Activated CD8-positive, alpha-beta T cell treated with anti-CD3 and anti-CD28 coated beads for 36 hours (primary cell): ENCODE measurements at regions not wholly inside any gene's neighbourhood (a gene's known extent, or its start where the extent isn't known, plus 50 kb on each side); places are given as distances from the start of the nearest gene placed in this dataset.

Source experiments
- ATAC-seq: fragments of 200-7000 bp; cut with Tn5 transposase; one replicate; pipeline ENCODE4 v1.10.0; 2021; ENCODE audit warnings: mild to moderate bottlenecking, moderate library complexity
- CTCF ChIA-PET: fragments of 350-600 bp; sonication (Branson Sonifier 250); formaldehyde crosslinking; loops from one replicate; lab custom pipeline; 2021; ENCODE audit warnings: antibody characterized with exemption; lab: Charles Lee
- POLR2A ChIA-PET: fragments of 350-600 bp; sonication (Branson Sonifier 250); formaldehyde crosslinking; loops from one replicate; lab custom pipeline; 2021; ENCODE audit warnings: antibody characterized with exemption; lab: Charles Lee
- DNase-seq: peaks from one replicate; pipeline ENCODE4 v3.0.0-alpha.2; 2020
- H3K27ac Mint-ChIP-seq: one replicate; pipeline ENCODE4 v1.8.0; 2021; ENCODE audit warnings: mild to moderate bottlenecking, mixed read lengths
- H3K27me3 Mint-ChIP-seq: one replicate; pipeline ENCODE4 v1.8.0; 2021; ENCODE audit warnings: mixed read lengths
- H3K36me3 Mint-ChIP-seq: one replicate; pipeline ENCODE4 v1.8.0; 2021; ENCODE audit warnings: low read depth, mixed read lengths
- H3K4me1 Mint-ChIP-seq: one replicate; pipeline ENCODE4 v1.8.0; 2021; ENCODE audit warnings: low read depth, mixed read lengths
- H3K4me3 Mint-ChIP-seq: one replicate; pipeline ENCODE4 v1.8.0; 2021; ENCODE audit warnings: mild to moderate bottlenecking, moderate library complexity, mixed read lengths
- H3K9me3 Mint-ChIP-seq: one replicate; pipeline ENCODE4 v1.8.0; 2021; ENCODE audit warnings: mixed read lengths
- intact Hi-C: fragments of 100-400 bp; cut with micrococcal nuclease; formaldehyde crosslinking; loops from one replicate; pipeline ENCODE4 v1.10.0; 2022
- TF ChIP-seq, protein P1 (sequence below): fragments of 200-600 bp; IDR thresholded peaks from one replicate; pipeline ENCODE4 v1.8.0; 2022; ENCODE audit warnings: antibody characterized with exemption, mild to moderate bottlenecking

DNA sequence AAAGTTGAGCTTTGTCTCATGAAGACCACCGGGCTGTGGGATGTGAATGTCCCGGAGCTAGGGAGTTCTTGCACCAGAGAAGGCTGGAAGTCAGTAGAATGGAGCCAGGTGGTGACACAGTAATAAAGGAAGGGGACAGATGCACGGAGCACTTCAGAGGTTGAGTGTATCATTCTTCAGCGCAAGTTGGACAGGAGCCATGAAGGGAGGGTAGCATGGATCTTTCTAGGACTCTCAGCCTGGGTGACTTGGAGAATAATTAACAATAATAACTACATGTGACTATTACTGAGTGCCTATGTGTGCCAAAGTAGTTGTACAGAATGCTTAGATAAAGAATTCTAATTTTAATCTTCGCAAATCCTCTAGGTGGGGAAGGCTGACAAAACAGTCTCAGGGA is 258.7 kb upstream of the AJAP1 start:
- no peaks in the 10 kb centered on the region for H3K36me3 Mint-ChIP-seq
- no peak overlapping the region for H3K27ac Mint-ChIP-seq
- H3K9me3 Mint-ChIP-seq = peaks cover 8% of the 10 kb centered on the region
- TF ChIP-seq, protein P1, sequence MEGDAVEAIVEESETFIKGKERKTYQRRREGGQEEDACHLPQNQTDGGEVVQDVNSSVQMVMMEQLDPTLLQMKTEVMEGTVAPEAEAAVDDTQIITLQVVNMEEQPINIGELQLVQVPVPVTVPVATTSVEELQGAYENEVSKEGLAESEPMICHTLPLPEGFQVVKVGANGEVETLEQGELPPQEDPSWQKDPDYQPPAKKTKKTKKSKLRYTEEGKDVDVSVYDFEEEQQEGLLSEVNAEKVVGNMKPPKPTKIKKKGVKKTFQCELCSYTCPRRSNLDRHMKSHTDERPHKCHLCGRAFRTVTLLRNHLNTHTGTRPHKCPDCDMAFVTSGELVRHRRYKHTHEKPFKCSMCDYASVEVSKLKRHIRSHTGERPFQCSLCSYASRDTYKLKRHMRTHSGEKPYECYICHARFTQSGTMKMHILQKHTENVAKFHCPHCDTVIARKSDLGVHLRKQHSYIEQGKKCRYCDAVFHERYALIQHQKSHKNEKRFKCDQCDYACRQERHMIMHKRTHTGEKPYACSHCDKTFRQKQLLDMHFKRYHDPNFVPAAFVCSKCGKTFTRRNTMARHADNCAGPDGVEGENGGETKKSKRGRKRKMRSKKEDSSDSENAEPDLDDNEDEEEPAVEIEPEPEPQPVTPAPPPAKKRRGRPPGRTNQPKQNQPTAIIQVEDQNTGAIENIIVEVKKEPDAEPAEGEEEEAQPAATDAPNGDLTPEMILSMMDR = no peak
- CTCF ChIA-PET = no interaction called here
- intact Hi-C loops = no loop called here
- H3K27me3 Mint-ChIP-seq = peaks cover 5% of the 10 kb centered on the region
- no peaks in the 10 kb centered on the region for H3K4me1 Mint-ChIP-seq
- ATAC-seq (no peak), DNase-seq (no peak)
- no peak overlapping the region for H3K4me3 Mint-ChIP-seq
- POLR2A ChIA-PET = no interaction called here

DNA sequence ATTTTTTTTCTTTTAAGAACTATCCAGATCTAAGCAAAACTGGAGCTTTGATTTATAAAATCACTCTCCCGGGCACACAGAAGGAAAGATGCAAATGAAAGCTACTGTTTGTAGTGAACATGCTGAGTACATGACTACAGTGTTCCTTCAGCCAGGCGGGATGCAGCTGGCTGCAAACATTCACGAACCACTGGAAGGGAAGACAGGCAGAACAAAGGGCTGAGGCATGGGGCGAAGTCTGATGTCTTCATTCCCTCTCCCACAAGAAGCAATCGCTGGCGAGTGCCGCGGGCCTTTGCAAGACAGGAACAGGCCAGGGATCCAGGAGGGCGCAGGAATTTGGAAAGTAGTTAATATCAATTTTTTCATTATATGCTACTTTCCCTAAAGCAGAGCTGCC is 257.9 kb upstream of the AJAP1 start:
- DNase-seq (no peak), ATAC-seq (no peak)
- no peak overlapping the region for H3K4me3 Mint-ChIP-seq
- ChIA-PET POLR2A (no interaction called here), CTCF (no interaction called here)
- H3K9me3 Mint-ChIP-seq = peaks cover 8% of the 10 kb centered on the region
- TF ChIP-seq, protein P1 = no peak
- peaks cover 2% of the 10 kb centered on the region for H3K27me3 Mint-ChIP-seq
- H3K4me1 Mint-ChIP-seq = no peaks in the 10 kb centered on the region
- no peaks in the 10 kb centered on the region for H3K36me3 Mint-ChIP-seq
- no peak overlapping the region for H3K27ac Mint-ChIP-seq
- intact Hi-C loops = no loop called here

DNA sequence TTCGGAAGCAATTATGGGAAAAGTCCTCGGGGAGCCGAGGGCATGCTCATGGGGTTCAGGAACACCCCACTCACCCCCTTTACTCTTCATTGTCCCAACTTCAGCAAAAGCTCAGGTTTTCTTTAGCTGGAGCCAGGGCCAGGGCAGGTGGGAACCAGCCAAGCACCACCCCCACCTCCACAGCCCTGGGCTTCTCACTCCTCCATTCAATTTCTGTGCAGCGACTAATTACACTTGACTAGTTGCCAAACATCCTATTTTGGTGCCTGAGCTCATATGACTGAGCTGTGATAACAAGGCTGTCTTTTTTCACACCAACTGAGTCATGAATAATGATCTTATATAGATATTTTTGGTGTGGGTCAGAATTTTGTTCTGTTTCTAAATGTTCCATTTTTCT is 257.2 kb upstream of the AJAP1 start:
- TF ChIP-seq, protein P1 = no peak
- DNase-seq (no peak), ATAC-seq (no peak)
- no peaks in the 10 kb centered on the region for H3K4me1 Mint-ChIP-seq
- H3K27me3 Mint-ChIP-seq = peaks cover 2% of the 10 kb centered on the region
- no peaks in the 10 kb centered on the region for H3K36me3 Mint-ChIP-seq
- intact Hi-C loops = no loop called here
- no peak overlapping the region for H3K4me3 Mint-ChIP-seq
- H3K9me3 Mint-ChIP-seq = peaks cover 6% of the 10 kb centered on the region
- ChIA-PET CTCF (no interaction called here), POLR2A (no interaction called here)
- no peak overlapping the region for H3K27ac Mint-ChIP-seq

DNA sequence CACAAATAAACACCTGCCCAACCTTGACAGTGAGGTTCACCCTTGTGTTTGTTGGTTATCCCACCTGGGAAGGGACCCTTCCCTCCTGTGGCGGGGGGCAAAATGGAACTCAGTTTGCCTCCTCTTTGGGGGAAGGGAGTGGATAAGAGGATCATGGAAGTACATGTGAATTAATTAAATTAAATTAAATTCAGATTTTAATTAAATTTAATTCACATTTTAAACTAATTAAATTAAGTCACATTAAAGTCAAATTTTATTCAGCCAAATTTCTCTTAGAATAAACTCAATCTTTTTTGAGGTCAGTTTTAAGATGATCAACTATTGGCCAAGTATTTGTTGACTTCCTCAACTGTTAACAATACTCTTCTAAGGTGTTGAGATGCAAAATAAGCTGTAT is 252.4 kb upstream of the AJAP1 start:
- no peaks in the 10 kb centered on the region for H3K36me3 Mint-ChIP-seq
- POLR2A ChIA-PET = no interaction called here
- intact Hi-C loops = no loop called here
- TF ChIP-seq, protein P1 = no peak
- H3K27ac Mint-ChIP-seq = no peak overlapping the region
- CTCF ChIA-PET = interaction anchor here (1.1 kb wide), 1 partner anchor 12 kb away, joined by 4 read pairs; no protein-coding TSS in a partner anchor
- ATAC-seq (no peak), DNase-seq (no peak)
- H3K27me3 Mint-ChIP-seq = no peaks in the 10 kb centered on the region
- no peaks in the 10 kb centered on the region for H3K4me1 Mint-ChIP-seq
- no peaks in the 10 kb centered on the region for H3K9me3 Mint-ChIP-seq
- H3K4me3 Mint-ChIP-seq = no peak overlapping the region

DNA sequence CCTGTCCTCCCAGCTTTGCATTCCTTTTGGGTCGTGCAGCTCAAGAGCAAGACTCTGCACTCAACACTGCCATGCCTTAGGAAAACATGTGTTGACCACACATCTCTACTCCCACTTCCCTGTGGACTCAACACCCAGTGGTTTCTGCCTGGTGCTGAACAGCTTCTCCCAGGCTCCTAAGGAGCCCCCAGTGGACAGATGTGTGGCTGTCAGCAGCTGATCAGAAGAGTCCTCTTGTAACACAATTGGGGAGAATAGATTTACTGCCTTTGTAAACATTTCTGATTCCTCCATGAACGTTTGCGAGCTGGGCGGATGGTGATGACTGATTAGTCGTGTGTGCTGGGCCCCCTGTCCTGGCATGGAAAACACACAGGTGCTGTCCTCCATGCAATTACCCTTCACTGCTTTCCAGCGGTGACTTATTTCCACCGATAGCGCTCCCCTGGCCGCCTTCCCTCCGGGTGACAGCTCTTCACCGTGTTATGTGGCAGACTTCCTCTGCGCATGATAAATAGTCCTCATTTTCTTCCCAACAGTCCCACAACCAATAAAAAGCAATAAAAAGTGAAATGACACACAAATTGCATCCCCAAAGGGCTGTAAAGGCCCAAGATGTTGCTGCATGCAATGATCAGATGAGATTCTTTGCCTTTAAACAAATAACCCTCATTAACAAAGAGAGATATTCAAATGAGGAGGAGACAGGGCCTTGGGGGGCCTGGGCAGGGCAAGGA is 249.4 kb upstream of the AJAP1 start:
- H3K27ac Mint-ChIP-seq = no peak overlapping the region
- ChIA-PET CTCF (no interaction called here), POLR2A (interaction anchor here (0.6 kb wide), 1 partner anchor 1778 kb away, joined by 3 read pairs; no protein-coding TSS in a partner anchor)
- ATAC-seq (no peak), DNase-seq (no peak)
- H3K4me3 Mint-ChIP-seq = no peak overlapping the region
- H3K27me3 Mint-ChIP-seq = no peaks in the 10 kb centered on the region
- intact Hi-C loops = no loop called here
- H3K36me3 Mint-ChIP-seq = no peaks in the 10 kb centered on the region
- TF ChIP-seq, protein P1 = no peak
- no peaks in the 10 kb centered on the region for H3K9me3 Mint-ChIP-seq
- no peaks in the 10 kb centered on the region for H3K4me1 Mint-ChIP-seq
